Mucosa of gallbladder (tissue), 1 donor: ENCODE measurements at regions not wholly inside any gene's neighbourhood (a gene's known extent, or its start where the extent isn't known, plus 50 kb on each side); places are given as distances from the start of the nearest gene placed in this dataset.
"Not testable (repeated sequence)": the region's sequence is repeated elsewhere in the genome, so short reads cannot be mapped to it uniquely, and the experiment has no call there.

ENCODE experiments used
- DNase-seq: peaks from one replicate; pipeline ENCODE4 v3.0.0-alpha.2; 2020; ENCODE audit warnings: low spot score
- donor health status: DM: no; HTN: no; CAD: no.

DNA sequence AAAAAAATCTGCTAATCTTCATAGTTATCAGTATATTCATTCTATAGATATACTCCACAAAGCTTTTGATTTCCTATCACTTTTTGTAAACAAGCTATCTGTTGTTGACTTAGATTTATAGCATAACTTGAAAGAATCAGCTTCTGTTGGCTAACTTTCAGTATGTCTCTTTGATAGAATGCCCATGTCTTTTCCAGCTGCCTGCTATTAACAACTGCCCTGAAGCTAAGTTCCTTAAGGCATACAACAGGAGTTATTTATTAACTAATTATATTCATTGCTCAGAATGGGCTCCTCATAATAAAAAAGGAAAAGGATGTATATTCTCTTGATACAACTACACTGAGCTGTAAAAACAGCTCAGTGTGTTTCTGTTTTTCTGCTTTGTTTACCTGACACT, 293.9 kb downstream of the TUSC7 start:
- DNase-seq, result no peak

DNA sequence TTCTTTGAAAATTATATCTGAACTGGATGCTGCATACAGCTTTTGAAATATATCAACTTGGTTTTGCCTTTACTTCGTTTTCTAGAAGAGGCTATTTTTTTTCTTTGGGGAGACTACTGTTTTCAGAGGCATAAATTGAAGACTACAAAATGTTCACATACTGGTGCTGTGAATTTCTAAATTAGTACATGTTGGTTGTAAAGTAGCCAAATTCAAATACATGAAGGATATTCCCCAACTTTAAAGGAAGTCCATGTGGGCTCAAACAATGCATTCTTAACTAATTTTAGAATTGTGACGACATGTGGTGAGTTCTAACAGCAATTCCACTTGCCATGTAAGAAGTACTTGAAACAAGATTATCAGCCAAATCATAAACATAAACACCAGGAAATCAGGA, 295.7 kb downstream of the TUSC7 start:
- no peak for DNase-seq

DNA sequence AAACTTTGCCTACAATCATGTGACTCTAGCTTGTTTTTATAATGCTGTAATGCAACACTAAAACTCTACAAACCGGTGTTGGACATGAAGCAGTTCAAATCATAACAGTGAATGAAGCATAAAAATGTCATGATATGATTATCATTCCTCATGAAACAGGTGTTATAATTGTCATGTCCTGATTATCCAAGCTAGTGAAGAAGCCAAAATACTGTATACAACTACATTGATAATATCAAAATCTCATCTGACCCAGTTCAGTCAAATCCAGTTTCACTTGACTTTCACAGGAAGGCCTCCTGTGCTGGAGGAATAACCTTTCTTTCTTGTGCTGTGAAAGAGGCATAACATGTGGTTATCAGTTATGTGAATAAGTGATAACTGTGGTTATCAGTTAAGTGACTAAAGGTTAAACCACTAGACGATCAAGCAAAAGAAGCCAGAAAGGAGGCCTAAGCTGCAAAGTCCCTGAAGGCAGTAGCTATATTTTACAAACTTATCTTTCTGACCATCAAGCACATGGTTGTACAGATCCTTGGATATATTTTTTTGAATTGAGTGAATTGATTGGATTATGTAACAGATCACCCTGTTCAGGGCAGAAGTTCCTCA, 296.4 kb downstream of the TUSC7 start:
- DNase-seq, result no peak

DNA sequence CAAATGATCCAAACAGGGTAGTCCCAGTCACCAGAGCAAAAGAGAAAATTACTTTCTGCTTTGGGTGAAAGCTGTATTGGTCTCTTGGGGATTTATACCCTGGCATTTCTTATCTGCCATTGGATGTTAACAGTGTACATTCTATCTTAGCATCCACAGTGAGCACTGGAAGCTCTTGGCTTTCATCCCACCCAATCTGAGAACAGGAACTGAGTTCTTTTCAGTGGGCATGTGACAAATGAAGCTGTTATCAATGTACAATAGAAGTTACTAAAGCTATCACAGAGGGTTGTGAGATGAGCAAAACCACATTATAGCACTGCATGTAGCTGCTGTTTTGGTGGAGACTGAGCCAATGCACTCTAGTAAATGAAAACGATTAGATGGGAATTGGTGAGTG, 300.7 kb downstream of the TUSC7 start:
- no peak for DNase-seq

DNA sequence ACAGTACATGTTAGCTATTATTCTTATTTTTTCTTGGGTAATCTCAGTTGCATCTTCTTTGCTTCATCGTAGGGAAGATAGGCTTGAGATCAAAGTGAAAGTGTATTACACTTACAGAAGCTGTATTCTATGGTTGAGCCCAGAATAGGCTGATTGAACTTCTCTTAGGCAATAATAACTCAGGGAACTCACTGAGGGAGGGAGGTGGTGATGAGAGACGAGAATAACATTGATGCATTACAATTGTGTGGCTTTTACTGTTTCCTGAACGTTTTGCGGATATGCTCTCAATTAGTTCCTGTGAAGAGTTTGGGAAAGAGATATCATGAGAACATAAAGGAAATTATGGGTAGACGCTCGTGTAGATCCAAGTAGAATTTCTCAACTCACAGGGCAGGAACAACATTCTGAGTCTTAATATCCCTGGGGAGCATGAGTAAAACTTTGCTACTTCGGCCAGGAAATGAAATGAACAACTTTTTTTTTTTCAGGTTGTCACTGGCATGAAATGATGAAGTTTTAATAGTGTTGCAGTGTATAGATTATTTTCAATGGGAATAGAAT, 302.2 kb downstream of the TUSC7 start:
- no peak for DNase-seq

DNA sequence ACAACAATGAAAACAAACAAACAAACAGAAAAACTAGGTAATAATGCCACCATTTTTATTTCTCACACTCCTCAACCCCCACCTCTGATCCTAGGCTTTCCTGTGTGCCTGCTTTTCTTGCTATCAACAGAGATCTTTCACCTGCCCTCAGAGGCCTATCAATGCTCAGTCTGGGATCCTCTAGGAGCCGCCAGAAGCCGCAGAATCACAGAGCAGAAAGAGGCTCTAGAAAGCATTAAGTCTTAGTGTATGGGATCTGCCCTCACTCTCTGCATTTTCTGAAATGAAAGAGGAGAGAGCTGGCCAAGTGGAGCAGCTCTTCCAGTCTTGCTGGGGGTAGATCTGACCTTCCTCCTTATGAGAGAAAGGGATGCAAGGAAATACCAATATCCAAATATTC, 306.8 kb downstream of the TUSC7 start:
- no peak for DNase-seq

DNA sequence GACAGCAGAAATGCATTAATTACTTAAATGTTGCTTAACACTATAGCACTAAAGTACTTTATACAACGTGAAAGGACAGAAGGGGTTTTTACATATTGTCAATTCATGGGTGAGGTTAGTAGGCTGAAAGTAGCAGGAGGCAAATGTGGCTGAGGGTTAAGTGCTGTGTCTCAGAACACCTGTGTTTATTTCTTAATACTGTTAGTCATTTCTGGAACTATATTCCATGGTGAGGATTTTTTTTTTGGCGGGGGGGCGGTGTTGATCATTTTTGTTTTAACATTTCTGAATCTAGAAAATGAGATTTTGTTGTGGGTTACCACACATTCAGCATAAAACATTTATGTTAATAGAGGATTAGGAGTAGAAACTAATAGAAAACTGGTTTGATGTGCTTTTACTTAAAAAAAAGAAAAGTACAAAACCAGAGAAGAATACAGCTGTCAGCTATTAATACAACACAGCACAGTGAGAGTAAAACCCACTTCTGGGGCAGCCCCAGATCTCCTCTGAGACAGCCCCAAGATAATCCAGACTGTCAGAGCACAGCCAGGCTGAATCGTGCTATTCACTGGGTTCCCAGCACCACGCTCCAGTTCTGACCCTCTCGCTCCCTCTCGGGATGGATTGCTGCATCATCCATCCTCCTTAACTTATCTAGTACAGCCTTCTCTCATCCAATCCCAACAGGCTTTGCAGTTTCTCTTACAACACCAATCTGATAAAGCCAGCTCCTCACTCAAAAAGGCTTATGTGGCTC, 307.7 kb downstream of the TUSC7 start:
- DNase-seq, result no peak

DNA sequence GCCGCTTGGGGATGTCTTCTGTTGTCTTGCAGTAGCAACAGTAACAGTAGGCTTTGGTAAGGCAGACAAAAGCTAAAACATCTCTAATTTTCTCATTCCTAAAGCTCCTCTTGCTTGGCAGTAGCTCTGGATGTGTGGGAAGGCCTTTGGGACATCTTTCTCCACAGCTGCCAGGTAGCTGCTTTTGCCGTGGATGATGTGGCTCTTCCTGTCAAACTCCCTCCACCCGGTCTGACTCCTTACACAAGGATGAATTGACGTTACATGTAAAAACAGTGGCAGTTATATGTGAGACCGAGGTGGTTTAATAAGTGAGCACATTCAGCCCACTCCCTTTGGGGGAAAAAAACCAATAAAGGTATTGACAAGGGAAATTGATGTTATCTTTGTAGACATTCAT, 309.1 kb downstream of the TUSC7 start:
- DNase-seq, result no peak

DNA sequence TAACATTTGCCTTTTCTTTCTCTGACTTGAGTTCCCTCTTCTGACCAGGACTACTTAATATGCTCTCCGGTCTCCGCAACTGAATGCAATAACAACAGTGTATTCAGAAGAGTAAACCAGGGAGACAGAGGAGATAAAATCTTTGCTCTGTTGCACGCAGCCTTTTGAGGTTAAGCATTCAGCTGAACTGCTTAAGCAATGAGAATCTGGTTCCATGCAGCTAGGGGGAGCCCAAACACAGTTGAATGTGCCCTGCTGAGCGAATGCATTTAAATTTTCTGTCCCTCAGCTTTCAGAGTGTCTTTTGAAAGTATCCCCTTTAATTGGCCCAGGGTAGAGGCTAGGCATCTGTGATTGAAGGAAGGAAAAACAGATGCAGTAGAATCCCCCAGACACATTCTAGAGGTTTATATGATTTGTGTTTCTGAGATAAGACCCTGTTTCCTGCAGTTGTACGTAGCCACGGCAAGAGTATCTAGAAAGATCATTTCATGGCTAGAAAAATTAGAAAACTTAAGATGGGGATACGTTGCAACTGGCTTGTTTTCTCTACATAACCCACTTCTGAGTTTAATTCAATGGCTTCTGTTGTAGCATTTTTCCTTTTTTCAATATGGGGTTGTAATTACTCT, 309.6 kb downstream of the TUSC7 start:
- DNase-seq, result peak; percentile 62

DNA sequence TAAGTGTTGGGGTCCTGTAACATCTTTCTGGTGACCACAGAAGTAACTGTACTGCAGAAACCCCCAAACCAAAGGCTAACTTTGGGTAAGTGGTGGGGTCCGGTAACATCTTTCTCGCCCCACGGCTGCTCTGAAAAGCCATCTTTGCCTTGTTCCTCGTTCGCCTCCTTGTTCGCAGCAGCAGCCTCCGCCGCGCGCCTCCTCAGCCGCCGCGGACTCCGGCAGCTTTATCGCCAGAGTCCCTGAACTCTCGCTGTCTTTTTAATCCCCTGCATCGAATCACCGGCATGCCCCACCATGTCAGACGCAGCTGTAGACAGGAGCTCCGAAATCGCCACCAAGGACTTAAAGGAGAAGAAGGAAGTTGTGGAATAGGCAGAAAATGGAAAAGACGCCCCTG, 316.8 kb downstream of the TUSC7 start:
- no peak for DNase-seq

DNA sequence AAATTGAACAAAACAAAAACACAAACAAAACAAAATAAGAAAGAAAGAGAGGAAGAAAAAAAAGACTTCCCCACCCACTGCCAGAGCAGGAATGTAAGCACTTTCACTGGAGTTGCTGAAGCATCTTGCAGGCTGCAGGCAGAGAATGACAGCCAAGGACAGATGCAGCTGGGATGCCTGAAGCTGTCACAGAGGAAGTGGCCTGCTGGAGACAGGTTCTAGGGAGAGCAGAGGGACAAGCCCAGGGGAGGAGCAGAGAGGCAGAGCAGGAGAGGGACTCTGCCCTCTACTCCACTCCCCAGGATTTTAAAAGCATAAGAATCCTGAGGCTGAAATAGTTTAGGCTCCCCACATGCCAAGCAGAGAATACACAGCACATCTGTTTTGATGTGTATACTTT, 326.2 kb downstream of the TUSC7 start:
- no peak for DNase-seq

DNA sequence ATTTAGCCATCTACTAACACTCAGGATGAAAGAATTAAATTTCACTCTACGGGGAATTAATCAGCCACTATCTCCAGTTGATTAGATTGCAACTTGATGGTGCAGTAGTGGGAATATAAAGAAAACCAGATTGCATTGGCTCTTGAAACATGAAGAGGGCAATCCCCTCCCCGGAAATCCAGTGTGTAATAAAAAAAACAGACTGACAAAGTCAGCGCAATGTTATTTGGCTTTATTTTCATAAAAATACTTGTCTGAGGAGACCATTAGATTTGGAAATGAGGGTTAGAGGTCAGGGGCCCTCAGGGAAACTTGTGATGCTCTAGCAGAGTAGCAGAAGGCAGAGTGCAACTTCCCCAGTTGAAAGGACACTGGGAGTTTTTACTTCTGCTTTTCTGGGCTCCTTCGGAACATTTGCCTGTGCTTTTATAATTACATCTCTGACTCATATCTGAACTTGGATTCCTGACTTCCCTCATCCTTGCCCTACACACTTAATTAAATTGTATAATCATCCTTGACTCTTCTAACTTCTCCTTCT, 326.8 kb downstream of the TUSC7 start:
- peak; percentile 34 for DNase-seq

DNA sequence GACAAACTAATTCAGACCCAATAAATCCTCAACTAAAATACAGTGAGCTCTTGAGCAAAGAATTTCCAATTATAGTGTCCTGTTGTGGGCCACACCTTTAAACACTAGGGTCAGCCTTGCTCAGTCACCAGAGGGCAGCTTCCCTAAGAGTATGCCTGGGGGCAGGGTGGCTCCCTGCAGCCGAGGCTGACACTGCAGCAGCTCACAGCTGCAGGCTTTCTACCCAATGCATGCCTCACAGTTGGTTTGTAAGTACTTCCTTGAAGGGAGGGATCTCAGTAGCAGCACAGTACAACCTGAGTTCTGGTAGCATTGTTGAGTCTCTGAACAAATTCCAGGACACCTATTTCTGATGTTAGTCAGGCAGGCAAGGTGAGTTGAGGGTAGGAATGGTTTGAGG, 335.6 kb downstream of the TUSC7 start:
- DNase-seq, result no peak

DNA sequence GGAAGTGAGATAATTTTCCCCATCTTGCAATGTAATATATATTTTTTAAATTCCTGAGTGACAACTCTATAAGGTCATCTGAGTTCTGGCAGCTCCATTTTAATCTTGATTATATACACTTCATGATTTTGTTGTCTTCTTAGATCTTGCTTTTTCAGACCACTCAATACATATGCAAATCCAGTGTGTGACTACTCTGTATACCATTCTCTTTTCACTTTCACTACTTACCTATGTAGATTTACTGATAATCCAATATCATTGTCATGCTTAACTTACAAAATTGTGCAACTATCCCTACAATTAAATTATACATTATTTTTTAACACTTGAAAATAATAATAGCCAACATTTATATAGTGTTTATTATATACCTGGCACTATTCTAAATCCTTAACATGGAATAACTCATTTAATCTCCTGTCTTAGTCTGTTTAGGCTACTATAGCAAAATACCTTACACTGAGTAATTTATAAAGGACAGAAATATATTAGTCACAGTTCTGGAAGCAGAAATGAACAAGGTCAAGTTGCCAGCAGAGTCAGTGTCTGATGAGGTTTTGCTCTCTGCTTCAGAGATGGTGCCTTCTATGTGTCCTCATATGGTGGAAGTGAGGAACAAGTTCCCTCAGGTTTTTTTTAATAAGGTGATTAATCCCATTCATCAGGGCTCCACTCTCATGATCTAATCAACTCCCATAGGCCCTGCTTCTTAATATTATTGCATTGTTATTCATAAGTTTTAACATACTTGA, 338.5 kb downstream of the TUSC7 start:
- no peak for DNase-seq

DNA sequence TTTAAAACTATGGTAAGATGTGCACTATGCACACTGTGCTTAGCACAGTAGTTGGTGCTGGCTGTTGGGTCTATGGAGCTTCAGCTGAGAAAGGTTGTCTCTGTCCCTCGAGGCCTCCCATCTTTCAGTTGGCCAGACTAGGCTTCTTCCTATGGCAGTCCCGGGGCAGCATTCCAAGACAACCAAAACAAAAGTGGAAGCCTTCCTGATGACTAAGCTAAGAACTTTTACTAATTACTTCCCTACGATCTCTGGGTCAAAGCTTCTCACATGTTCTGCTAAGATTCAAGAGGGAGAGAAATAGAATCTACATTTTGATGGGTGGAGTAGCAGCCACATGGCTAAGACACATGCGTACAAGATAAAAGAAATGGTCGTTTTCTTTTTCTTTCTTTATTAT, 342.8 kb downstream of the TUSC7 start:
- no peak for DNase-seq

DNA sequence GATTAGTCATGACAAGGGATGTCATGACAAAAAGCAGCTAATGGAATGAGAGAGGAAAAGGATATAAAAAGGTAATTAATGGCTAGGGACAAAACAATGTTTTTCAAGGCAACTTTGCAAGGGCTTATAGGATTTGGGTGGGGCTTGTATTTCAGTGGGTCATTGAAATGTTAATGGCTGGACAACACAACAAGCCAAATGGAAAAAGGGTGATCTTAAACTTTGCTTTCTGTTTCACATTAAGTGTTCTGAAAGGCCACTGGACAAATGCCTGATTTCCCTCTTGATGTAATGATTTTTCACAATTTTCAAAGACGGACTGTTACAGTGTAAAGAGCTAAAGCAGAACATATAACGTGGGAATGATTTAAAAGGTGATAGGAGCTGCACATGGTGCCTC, 345.0 kb downstream of the TUSC7 start:
- DNase-seq, result no peak

DNA sequence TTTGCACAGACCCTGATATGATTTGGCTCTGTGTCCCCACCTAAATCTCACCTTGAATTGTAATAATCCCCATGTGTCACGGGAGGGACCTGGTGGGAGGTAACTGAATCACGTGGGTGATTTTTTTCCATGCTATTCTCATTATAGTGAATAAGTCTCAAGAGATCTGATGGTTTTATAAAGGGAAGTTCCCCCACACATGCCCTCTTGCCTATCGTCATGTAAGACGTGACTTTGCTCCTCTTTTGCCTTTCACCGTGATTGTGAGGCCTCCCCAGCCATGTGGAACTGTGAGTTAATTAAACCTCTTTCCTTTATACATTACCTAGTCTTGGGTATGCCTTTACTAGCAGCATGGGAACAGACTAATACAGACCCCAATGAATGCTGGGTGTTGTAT, 347.4 kb downstream of the TUSC7 start:
- DNase-seq, result not testable (repeated sequence)

DNA sequence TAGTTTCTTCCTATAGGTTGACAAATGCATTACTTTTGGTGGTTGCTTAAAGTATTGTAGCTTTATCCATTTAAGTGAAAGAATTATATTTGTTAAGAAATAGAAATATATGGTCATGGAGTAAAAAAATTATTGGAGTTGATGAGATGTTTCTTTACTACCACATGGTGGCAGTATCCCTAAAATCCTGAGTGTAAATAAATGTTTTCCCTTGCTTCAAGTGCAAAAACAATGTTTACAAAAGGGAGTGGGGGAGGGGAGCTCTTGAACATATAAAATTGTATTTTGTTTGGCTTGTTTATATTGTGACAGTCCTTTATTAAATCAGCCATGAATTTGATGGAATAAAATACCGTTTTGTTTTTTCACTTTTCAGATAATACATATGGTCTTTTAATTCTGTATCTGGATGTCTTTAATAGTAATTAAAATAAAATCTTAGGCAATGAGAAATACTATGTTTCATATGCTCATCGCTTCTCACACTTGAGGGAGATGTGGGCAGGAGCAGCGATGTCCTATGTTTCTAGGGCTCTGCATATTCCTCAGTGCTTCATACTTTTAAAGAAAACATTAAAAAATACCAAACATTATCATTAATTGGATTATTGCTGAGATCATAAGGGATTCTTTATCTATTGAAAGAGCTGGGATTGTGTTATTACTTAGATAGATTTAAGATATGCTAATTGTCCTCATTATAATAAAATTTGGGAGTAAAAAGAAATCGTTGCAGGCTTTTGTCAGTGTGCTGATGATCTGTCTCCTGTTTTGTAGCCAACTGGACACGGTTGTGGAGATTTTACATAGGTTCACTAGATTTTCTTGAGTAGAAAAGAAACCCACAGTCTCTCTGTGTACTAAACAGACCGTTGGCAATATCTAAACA, 349.7 kb downstream of the TUSC7 start:
- DNase-seq, result no peak

DNA sequence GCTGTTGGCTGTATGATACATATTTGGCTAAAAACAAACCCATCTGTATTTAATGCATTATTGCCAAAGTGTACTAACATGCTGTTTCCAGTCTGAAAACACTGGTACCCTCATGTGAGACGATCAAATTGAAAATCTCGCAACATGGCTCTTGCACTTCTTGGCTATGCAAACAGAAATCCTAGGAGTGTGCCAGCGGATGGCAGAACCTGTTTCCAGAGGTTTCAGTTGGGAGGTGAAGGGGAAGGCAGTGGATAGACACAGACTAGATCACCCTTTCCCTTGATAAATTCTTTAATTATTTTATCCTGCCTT, 350.3 kb downstream of the TUSC7 start:
- DNase-seq, result no peak

DNA sequence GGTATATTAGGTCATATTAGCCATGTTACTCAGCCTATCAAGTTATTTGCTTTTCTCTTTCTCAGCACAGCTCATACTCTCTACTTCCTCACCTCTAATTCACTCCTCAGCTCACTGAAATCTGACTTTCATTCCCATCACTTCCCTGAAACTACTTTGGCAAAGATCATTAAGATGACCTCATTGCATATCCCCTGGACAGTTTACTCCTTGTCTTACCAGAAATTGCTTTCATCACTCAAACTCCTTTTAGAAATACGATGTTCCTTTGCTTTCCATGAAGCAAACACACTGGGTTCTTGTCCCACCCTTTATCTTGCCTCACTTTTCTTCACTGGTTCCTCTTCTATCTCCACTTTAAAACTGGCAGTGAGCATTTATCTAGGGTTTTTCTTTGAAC, 354.4 kb downstream of the TUSC7 start:
- no peak for DNase-seq

DNA sequence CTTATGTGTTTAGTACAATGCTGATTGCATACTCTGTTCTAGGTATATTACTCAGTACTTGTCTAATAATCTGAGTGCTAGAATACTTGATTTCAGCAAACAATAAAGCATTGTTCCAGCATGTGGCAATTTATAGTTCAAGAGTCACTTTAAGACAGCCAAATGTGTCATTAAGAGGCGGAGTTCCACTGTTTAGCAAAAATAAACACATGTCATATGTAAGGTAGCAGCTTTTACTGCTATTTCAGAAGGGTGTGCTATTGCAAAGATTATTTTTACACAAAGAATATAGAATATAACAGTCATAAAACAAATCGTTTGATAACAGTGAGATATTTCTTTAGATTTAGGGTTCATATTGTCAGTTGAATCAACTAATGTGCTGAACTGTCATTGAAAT, 358.7 kb downstream of the TUSC7 start:
- no peak for DNase-seq
